GM21528 (cell line): ENCODE measurements at regions not wholly inside any gene's neighbourhood (a gene's known extent, or its start where the extent isn't known, plus 50 kb on each side); places are given as distances from the start of the nearest gene placed in this dataset.
"Not testable (repeated sequence)": the region's sequence is repeated elsewhere in the genome, so short reads cannot be mapped to it uniquely, and the experiment has no call there.

Experiments
- ATAC-seq: cut with Tn5 transposase; IDR thresholded peaks from one replicate; pipeline ENCODE4 v1.9.1; 2021; ENCODE audit warnings: mild to moderate bottlenecking, moderate library complexity; ENCODE audit not compliant: unreplicated experiment, low FRiP score

DNA sequence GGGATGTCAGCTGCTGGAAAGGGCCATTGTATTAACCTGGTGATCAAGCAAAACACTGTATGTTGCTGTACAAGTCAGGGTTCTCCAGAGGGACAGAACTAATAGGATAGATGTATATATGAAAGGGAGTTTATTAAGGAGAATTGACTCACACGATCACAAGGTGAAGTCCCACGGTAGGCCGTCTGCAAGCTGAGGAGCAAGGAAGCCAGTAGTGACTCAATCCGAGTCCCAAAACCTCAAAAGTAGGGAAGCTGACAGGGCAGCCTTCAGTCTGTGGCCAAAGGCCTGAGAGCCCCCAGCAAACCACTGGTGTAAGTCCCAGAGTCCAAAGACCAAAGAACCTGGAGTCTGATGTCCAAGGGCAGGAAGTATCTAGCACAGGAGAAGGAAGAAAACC is 116.0 kb upstream of the DAP start:
- ATAC-seq = not testable (repeated sequence)

DNA sequence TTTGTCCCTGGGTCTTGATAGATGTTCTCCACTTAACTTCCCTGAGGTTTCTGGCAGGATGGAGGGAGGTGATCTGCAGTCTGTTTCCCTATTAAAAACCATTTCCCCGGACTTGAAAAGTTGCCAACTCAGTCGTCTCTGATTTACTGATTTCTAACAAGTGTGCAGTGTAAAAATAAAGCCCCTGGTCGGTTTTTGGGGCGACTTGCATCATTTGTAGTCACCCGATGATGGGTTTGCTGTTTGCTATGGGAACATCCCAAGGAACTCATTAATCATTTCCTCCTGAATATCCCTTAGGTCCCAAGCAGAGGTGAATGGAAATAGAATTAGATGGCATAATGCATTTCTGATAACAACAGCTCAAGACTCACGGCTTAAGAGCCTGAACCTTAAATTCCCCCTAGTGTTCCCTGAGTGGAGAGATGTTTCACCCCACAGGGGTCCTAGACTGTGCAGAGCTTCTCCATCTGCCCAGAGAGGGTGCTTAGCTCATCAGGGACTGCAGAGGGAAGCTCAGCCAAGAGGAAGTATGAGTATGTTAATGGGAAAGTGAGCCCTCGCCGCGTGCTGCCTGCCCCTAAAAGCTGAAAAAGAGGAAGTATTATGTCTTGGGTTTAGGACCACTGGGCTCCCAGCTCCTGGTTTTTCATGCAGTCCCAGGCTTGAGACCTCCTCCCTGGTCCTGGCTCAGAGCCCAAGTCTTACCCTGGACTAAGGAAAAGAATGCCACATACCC is 115.1 kb upstream of the DAP start:
- ATAC-seq = no peak

DNA sequence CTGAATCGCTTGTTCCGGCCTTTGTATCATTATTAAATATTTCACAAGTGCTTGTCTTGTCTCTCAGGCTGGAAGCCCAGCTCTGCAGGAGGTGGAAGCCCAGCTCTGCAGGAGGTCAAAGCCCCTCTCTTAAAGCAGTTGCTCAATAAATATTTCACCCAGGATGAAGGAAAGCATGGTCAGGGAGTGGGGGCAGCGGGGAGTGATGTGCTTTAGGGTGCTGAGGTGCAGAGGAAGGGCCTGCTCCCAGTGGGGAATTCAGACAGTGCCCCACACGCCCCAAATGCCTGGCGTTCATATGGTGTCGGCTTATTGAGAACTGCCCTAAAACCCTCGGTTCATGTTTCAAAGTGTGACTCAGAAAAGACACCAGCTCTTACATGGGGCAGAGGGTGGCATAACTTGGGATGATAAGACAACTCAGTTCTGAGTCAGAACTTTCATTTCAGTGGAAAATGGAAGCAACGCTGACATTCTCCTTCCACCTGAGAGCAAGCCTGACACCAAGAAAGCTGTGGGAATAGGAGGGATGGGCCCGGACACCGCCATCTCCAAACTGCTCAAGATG is 114.3 kb upstream of the DAP start:
- no peak for ATAC-seq

DNA sequence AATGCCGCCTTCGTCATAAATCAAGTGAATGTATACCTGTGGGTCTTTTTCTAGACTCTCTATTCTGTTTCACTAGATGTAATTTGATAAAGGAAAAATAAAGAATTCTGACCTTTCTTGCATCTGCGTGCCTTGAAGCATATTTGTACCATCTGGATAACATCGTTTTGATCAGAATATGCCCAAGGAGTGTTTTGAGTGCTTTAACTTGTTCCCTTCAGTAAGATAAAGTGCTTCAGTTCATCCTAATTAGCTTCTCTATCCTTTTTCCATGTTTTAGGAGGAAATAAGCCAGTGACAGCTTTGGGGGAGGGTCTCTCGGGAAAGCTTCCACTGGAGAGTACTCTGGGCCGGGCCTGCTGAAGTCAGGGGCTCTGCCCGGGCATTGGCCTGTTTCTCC is 113.5 kb upstream of the DAP start:
- ATAC-seq = no peak

DNA sequence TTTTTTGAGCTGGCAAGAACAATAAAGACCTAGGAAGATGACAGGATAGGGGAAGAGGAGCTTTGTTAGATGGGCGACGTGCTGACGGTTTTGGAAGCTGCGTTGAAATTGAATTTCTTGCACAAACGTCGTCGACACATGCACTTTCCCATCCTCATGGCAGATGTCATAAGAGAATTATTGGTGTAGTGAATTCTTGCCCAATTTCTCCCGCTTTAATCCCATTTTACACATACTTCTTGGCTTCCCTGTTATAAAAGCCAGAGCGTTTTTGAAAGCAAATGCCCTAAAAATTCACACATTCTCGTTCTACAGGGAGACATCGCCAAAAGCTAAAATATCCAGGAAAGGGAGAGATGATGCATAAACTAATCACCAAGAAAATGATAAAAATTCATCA is 109.8 kb upstream of the DAP start:
- ATAC-seq = no peak

DNA sequence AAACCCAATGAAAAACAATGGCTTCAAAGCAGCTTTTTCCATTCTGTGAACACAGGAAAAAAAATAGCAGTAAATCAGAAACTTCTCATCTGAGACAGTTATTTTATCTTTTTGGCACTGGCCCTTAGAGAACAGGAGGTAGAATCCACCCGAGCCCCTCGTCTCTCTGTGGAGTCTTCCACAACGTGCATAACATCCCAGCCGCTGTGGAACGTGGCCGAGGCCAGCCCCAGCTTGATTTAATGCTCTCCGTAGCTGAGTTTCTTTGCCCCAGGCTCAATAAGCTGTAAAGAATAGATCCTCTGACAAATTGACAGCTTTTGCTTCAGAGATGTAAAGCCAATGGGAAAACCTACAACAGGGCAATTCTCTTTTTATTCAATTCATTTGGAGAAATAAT is 107.9 kb upstream of the DAP start:
- no peak for ATAC-seq

DNA sequence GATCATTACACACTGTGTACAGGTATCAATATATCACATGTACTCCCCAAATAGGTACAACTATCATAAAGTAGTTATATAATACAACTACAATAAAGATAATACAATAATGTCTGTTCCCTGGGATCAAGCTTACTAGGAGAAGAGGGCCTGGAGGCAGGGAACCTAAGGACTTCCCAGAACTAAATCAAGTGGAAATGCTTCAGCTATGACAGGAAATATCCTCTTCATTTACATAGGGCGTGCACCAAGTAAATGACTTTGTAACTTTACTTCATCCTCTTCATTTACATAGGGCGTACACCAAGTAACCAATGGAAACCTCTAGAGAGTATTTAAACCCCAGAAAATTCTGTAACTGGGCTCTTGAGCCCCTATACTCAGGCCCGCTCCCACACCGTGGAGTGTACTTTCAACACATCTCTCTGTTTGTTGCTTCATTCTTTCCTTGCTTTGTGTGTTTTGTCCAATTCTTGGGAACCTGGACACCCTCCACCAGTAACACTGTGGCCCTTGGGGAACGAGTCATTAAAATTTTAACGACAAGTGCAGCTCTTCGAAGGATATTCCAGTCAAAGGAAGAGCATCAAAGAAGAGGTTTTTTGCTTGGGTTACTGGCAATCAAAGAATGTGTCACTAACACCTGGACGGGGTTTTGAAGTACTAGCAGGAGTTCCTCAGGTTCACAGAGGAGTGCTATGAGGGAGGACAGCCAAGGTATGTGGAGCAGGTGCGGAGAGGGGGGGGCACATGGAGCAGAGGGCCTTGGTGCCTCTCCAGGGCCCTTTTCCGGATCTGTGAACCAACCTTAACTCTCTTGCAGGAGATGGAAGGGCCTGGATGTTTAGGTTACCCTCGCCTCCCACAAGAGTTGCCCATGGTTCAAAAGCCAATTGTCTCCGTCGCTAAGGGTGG is 106.6 kb upstream of the DAP start:
- no peak for ATAC-seq

DNA sequence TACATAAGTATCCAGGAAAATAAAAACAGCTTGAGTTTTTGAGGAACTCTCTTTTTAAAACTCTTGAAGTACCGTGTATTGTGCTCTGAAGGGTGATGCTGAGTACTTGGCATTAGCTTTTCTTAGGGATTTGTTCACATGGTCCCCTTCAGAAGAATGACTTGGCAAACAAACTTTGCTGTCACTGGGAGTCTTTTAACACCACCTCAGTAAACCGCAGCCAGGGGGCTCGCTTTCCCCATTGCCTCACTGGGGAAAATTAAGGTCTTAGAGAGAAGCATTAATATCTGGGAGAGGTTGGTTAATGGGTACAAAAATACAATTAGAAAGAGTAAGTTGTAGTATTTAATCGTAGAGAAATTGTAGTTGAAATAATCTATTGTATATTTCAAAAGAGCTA is 105.9 kb upstream of the DAP start:
- no peak for ATAC-seq

DNA sequence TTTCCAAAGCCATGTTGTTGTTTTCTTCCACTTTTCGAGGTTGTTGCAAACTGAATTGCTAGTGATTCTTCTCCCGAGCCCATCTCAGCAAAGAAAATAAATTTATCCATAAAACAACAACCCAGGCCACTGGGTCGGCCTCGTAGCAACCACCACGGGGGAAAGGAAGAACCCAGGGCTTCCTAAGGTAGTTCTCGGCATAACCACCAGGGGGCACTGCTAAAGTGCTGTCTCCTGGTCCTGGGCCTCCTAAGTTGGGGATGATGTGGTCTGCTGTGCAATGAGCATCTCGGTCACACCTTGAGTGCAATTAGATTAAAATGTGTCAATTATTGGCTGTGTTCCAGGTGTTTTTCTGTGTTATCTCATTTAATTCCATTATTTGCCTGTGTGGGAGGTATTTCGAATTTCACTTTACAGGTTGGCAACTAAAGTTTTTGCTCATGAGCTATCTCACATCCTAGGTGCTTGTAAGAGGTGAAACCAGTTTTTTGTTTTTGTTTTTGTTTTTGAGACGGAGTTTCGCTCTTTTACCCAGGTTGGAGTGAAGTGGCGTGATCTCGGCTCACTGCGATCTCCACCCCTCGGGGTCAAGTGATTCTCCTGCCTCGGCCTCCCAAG is 102.8 kb upstream of the DAP start:
- peak; percentile 83 for ATAC-seq

DNA sequence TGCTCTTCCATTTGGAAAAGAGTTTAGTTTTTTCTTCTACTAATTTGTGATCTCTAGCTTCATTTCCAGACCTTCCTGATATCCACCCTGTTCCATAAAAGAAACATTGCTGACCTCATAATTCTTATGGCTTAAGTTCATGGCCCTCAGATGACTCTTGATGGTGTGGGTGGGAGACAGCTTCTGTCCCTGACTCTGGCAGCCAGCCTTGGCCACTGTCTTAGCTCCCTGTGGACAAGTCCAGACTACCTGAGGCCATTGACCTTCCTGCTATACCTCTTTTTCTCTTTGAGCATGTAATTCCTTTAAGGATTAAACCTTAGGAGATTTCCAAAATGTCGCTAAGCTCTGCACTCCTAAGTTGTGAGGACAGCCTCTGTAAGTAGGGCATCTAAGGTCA is 101.1 kb upstream of the DAP start:
- no peak for ATAC-seq

DNA sequence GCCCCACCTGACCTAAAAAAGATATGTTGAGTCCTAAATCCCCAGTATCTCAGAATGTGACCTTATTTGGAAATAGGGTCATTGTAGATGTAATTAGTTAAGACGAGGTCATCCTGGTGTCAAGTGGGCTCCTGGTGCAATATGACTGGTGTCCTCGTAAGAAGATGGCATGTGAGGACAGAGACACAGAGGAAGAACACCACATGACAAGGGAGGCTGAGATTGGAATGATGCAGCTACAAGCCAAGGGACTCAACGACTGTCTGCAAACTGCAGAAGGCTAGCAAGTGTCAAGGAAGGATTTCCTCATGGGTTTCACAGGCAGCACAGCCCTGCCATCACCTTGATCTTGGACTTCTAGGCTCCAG is 100.4 kb upstream of the DAP start:
- ATAC-seq = no peak

DNA sequence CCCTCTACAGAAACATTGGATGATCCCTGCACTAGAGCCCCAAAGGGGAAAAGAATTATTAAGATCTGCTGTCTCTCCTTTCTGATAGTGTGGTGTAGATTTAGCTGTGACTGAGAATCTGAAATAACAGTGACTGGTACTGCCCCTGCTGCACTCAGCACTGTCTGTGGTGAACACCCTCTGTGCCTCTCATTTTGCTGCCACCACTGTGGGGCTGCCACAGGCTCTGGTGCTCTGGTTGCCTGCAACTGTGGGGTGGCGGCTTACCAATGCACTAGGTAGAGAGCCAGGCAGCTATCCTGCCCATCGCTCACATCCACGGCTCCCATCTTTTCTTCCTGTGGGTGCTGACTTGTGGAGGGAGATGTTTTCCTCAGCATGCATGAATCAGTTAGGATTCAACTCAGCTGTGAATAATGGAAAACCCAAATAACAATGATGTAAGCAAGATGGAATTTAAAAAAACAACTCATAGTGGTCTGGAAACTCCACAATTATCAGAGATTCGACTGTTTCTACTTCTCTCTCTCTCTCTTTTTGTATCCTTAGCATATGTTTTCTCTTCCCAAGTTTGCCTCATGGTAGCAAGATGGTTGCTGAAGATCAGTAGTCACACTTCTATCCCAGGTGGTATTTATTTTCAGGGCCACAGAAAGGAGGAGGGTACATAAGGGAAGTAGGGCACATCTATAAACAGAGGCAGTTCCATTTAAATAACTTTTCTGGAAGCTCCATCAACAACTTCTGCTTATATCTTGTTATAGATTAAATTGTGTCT is 99.8 kb upstream of the DAP start:
- ATAC-seq = no peak

DNA sequence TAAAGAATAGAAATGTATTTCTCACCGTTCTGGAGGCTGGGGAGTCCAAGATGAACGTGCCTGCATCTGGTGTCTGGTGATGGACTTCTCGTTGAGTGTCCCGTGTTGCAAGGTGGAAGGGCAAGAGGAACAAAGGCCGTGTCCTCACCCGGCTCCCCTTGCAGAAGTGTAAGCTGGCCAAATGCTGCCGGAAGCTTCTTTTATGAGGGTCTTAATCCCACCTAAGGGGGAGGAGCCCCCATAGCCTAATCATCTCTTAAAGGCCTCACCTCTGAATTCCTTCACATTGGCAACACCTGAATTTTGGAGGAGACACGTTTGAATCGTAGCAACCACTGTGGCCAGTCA is 99.1 kb upstream of the DAP start:
- ATAC-seq = no peak

DNA sequence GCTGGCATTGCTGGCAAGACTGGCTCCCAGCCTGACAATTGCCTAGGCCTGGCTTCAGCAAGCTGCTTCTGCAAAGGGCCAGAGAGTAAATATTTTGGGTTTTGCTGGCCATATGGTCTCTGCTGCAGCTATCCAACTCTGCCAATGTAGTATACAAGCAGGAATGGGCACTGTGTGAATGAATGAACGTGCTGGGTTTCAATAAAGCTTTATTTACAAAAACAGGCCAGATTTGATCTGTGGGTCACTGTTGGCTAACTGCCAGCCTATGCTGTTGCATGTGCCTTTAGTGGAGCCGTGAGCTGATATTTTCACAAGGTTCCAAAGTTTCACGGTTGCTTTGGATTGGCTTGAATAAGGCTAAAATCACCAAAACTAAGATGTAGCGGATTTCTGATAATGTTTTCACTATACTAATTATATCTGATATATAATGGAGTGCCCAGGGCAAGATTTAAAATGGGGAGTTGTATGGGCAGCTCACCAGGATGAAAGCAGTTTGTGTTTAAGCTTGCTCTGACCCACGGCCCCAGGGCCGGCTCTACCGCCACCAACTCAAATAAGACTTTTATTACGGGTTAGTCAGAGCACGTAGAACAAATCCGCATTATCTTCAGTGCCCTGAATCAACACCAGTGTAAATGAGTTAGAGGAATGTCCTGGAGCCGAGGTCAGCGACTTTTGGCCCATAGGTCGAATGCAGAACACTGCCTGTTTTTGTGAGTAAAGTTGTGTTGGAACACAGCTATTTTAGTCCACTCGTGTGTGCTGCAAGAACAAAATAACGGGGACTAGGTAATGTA is 98.6 kb upstream of the DAP start:
- no peak for ATAC-seq

DNA sequence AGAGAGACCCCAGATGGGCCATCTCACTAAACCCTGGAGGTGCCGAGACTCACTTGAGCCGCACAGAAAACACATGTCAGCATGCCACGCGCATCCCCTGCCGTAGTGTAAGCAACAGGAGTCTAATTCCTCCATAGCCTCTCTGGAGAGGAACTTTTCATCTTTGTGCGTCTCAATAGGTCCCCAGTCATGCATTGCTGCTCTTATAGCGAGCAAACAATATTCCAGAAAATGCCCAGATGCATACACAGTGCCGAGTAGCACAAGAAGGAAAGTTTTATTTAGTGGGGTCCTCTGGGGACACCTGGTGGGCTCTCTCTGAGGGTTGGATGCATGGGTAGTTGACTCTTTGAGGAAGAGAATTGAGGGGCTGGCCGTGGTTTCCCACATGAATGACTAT is 97.9 kb upstream of the DAP start:
- no peak for ATAC-seq

DNA sequence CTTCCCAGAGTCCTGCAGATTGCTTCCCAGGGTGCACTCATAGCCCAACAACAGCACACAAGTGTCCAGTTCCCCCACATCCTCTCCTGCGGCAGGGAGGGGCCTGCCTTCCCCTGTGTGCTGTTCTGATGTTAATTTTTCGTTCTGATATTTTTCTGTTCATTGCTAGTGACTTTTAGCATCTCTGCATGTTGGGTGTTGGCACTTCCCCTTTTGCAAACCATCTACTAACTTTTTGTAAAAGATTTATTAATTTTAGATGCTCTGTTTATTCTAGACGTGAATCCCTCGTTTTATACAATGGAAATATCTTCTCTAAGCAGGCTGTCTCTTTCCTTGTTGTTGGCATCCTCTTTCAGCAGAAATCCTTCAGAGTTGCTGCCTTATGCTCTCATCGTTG is 97.3 kb upstream of the DAP start:
- no peak for ATAC-seq

DNA sequence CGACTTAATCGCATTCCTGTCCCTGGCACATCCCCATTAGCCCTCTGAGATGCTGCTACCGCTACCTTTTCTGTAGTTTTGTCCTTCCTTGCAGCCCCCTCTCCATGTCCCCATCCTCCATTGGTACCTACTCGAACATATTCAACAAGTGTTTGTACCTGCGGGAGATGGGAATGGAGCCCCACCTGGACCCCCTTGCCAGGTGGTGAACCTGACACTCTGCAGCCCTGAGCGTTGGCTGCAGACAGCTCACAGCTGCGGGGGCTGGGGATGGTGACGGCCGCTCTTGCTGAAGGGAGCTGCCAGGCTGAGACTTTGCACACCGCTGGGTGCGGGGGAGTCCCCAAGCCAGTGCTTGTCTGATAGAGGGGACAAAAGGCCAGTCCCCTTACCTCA is 96.3 kb upstream of the DAP start:
- no peak for ATAC-seq

DNA sequence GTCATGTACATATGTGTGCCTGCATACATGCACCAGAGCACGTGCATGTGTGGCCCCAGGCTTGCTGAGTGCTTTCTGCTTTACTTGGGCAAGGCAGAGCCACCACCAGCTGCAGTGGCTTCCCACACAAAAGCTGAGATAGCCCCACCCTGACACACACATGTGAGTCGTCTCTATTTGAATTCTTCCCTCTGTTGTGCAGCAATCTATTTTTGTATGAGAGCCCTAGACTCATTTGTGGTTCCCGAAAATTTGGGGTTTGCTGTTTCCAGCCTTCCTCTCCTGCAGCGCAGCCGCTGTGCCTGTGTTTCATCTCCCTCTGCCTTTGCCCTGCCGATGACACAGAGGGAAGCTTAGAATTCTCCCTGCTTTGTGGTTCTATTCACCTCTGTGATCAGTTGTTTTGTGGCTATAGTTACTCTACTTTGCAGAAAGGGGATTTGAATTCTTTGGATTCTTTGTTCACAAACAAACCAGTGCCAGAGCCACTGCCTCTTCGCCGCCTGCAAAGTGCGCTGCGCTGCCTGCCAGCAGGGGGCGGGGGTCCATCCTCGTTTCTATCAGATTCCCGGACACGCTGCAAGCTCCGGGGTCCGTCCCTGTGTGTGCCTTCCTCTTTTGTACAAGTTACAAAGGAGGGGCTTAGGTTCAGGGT is 95.8 kb upstream of the DAP start:
- no peak for ATAC-seq

DNA sequence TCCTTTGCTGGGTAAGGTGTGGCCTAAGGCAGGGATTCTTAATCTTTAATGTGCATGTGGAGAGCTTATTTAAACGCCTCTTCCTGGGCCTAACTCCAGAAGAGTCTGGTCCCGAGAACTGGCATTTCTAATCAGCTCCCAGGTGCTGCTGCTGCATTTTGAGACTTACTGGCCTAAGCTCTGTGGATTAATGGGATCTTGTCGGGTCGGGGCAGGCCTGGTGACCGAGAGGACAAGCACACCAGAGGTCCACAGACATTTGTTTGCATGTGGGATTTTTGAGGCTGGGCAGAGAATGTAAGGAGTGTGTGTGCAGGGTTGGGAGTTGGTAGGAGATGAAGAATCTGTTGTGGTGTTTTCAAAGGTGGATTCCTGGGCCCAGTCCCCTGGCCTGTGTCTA is 95.0 kb upstream of the DAP start:
- ATAC-seq = no peak
